Smooth muscle cell of the brain vasculature (primary cell): ENCODE measurements at regions not wholly inside any gene's neighbourhood (a gene's known extent, or its start where the extent isn't known, plus 50 kb on each side); places are given as distances from the start of the nearest gene placed in this dataset.
"Not testable (repeated sequence)": the region's sequence is repeated elsewhere in the genome, so short reads cannot be mapped to it uniquely, and the experiment has no call there.

Experiments used
- DNase-seq: peaks from one replicate; pipeline ENCODE4 v3.0.0-alpha.2; 2012; ENCODE audit warnings: low read depth, low spot score

DNA sequence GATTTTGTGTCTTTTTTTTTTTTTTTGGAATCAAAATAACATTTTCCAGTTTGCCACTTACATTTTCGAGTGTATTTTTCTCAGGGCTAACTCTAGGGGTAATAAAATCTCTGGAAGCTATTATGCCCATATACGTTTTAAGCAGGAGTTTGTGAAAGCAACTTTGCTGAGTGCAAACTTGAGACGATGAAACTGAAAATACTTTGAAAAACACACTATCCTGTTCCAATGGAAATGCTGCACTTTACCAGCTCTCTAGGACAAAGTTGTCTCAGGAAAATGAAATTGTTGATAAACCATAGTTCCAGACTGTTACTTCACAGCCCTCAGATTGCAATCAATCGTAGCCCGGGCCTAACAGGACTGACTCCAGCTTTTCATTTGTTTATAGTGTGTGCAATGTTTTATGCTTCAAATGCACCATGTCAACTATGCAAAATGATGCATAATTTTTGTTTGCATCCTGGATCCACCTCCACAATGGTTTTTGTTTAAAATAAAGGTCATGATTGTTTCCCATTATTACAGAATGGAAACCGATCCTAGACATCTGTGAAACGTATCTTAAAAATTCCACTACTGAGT lies 220.6 kb upstream of the PKN2 start:
- no peak for DNase-seq

DNA sequence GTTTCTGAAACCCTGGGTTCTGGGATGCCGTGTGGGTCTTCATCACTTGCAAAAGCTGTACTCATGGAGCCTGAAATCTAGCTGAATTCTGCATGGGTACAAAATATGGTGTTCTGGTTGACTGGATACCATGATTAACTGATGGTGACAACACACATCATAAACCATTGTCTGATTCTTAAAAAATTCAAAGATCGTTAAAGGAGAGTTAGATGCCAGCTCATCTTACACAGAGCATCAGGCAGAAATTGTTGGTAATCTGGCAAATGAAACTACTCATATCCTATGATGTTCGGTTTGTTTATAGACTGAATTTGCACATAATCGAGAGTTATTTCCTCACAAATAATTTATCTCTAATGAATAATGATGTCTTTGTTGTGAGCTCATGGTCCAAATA lies 218.1 kb upstream of the PKN2 start:
- DNase-seq = no peak

DNA sequence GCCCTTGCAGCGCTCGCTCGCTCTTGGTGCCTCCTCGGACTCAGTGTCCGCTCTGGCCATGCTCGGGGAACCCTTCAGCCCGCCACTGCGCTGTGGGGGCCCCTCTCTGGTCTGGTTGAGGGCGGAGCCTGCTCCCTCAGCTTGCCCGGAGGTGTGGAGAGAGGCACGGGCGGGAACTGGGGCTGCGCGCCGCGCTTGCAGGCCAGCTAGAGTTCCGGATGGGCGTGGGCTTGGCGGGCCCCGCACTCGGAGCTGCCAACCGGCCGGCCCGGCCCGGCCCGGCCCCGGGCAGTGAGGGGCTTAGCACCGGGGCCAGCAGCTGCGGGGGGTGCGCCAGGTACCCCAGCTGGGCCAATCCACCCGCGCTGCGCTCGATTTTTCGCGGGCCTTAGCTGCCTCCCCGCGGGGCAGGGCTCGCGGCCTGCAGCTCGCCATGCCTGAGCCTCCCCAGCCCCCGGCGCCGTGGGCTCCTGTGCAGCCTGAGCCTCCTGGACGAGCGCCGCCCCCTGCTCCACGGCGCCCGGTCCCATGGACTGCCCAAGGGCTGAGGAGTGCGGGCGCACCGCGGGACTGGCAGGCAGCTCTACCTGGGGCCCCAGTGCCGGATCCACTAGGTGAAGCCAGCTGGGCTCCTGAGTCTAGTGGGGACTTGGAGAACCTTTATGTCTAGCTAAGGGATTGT lies 217.0 kb upstream of the PKN2 start:
- DNase-seq = no peak

DNA sequence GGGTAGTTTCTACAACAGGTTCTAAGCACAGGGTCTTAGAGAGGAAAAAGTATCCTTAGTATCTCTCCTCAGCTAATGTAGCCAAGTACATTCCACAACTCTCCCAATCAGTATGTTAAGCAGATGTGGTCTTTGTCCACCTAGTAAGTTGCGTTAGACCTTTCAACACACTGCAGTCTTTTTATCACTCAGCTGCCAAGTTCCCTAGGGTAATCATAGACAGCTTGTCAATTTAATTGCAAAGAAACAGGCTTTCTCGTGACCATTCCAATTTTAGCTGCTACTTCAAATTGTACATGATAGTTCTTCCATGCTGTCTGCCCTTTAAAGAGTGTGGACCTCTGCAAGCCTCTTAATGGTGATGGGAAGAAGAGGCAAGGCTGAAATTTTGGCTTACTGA lies 211.8 kb upstream of the PKN2 start:
- DNase-seq = no peak

DNA sequence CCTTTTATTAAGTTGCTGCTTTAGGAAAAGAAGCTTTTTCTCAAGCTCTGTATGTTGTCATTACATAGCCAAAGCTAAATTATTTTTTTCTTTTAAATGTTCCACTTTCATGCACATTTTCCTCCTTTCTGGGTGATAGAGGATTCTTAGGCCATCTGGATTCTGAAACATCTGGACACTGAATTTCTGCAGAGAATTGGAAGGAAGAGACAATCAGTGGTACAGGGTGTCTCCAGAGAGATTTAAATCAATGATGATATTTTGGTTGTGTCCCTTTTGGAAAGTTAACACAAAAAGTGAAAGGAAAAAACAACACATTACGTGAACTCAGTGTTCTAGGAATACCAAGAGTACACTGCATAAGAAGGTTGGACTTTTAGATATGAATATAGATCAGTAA lies 211.4 kb upstream of the PKN2 start:
- no peak for DNase-seq

DNA sequence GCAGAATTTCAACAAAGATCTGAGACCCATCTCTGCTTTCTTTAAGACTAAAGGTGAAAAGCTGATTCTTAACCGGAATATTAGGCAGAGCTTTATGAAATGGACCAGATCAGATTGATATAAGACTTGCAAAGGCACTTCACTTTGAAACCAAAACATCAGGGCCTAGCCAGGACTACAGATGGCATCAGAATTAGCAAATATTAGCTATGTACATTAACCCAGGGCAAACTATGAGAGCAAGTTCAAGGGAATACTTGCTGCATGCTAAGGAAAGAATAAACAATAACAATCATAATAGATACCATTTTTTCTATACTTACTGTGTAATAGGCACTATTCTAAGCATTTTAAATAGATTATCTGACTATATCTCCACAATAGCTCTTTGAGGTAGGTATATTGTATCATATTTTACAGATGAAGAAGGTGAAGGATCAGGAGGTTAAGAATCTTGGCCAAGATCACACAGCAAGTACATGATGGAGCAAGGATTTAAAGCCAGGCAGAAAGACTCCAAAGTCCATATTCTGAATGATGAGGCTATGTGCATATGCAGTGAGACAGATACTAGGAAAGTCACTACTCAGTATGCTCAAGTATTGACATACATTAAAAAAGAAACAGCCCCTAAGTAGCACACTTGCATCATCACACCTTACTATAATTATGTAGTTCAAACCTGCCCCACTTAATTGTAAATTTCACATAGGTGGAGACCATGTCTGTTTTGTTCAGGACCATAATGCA lies 209.3 kb upstream of the PKN2 start:
- DNase-seq = no peak

DNA sequence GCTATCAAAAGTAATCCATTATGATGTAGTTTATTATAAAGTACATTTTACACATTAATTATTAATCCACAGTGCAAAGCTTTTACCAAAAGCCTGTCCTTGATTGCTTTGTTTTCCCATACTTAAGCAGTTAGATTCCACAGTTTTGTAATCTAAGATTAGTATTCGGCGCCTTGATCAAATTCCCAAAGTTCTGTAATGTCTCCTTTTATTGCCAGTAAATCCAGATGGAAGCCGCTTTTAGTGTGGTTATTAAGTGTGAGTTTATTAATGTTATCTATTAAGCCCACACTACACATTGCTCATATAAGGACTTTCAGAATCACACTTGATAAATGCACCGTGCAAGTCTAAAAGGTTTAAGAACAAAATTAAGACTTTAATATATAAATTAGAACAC lies 199.2 kb upstream of the PKN2 start:
- no peak for DNase-seq

DNA sequence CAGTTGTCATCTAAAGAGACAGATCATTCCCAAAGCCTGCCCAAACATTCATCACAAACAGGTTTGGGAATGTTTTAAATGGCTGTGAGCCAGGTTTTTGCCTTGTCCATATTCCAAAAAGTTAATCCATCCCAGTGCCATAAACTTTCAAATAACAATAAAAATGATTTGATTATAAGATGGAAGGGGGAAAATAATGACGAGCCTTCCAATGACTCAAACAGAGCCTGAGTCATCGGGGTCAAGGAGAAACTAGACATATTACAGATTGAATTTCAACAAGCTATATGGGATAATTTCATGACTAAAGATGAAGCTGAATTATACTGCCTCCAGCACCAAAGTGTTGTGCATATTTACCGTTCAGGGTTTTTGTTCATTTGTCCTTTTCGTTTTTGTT lies 195.8 kb upstream of the PKN2 start:
- no peak for DNase-seq

DNA sequence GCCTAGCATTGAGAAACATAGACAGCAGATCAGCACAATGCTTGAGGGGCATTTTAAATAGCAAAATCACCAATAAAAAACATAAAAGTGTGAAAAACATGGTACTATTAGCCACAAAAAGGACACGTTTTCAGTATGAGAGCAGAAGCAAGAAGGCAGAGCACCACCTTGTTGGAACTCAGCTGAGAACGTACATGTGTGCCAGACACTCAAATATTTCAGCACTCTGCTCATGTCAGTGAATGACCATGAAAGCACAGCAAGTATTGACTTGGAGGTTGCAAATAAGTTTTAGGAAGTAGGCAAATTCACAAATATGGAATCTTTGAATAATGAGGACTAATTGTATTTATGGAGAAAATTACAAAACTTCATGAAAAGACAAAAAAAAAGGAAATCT lies 193.4 kb upstream of the PKN2 start:
- DNase-seq = no peak

DNA sequence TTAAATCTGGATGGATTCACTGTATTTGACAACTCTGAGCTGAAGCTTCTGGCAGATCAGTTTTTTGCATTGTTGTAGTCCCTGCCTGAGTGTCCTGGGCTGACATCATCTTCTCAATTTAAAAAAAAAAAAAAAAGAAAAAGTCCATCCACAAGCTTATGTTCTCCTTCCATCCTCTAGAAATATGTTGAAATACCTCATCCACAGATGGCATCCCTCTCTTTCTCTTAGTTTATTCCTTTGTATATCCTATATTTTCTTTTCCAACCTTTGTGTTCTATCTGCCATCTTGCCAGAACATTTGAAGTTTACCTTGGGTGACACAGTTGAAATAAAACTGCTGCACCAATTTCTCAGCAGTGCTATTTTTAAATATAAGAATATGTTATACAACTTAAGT lies 184.4 kb upstream of the PKN2 start:
- no peak for DNase-seq

DNA sequence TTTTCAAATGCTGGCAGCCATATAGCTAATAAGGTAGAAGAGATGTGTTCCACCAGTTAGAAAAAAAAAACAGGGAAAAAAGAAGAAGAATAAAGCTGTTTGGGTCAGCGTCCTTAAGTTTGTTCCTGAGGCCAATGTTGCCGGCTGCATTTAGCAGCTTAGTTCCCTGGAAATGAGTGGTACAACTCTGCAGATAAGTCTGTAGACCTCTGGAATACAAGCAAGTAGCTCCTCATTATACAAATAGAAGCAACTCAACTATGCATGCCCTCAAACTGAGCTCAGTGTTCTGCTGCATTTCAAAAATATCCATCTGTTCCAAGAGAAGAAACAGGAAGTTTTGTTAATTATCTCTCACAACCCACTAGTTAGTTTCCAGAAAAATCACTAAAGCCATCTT lies 181.2 kb upstream of the PKN2 start:
- no peak for DNase-seq

DNA sequence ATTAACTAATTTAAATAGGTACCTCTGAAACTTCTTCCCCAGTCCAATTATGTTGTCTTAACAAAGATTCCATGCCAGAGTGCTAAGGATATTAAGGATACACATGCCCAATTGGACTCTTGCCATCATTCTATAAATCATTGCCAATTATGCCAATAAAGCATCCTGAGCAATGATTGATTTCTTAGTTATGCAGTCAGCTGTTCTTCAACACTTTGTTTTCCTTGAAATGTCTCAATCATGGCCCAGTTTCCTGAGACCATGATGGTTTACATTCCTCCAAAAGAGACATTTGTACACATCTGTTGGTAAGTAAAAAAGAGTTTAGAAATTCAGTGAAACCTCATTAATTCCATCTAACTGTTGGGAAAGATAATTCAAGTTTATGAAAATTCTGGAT lies 180.4 kb upstream of the PKN2 start:
- DNase-seq = no peak

DNA sequence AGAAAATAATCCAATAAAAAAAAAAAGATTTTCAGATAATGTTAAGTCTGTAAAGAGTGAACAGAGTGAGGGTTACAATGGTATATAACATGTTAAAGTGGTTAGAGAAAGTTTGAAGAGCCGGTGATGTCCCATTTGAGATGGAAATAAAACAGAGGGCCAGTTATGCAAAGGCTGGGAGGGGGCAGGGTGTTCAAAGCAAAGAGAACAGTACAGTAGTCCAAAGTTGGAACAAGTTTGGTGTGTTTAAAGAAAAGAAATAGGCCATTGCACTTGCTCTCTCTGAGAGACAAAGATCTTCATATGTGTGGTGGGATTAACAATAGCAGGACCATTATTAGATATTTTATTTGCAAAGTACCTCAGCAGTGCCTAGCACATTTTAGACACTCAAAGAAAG lies 179.5 kb upstream of the PKN2 start:
- no peak for DNase-seq

DNA sequence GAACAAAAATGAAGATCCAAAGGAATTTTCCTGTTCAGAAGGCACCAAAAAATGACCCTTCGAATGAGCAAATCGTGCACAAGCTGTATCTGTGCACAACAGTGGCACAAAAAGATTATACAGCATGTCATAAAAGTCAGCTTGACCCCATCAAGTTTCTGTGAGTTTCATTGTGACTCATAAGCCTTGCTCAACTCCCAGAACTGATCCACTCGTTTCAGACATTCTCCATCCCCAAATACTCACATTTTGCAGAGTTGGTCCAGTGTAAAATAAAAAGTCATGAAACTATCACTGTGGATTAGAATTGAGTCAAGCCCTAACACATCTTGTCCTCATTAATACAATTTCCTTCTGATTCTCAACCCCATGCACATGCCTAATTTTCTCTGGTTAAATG lies 174.7 kb upstream of the PKN2 start:
- DNase-seq = no peak

DNA sequence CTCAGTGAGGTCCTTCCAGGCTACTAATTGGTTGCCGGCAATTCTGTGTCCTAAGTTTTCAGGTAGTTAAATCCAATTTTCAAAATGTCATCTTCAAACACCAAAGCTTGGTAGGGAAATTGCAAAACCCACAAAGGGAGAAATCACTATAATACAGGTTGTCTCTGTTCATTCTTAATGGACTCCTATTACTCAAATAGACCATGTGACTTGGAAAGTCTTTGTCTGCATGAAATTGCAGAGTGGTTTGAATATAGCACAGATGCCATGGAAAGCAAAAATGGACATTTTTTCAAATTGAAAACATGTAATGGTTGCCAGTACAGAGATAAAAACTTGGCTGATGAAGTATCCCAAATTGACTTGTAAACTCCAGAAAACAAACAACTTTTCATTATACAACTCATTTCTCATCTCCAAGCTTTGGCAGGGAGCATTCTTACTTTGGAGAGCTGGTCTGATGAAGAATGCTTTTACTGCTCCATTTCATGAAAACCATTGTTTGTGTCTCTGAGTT lies 169.5 kb upstream of the PKN2 start:
- no peak for DNase-seq

DNA sequence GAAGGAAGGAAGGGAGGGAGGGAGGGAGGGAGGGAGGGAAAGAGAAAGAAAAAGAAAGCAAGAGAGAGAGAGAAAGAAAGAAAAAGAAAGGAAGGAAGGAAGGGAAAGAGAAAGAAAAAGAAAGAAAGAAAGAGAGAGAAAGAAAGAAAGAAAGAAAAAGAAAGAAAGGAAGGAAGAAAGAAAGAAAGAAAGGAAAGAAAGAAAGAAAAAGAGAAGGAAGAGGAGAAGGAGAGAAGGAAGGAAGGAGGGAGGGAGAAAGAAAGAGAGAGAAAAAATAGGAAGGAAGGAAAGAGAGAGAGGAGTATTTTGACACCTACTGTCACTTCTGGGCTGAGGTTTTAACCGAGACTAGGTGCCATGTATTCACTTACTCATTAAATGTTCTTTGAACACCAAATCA lies 166.6 kb upstream of the PKN2 start:
- DNase-seq = not testable (repeated sequence)

DNA sequence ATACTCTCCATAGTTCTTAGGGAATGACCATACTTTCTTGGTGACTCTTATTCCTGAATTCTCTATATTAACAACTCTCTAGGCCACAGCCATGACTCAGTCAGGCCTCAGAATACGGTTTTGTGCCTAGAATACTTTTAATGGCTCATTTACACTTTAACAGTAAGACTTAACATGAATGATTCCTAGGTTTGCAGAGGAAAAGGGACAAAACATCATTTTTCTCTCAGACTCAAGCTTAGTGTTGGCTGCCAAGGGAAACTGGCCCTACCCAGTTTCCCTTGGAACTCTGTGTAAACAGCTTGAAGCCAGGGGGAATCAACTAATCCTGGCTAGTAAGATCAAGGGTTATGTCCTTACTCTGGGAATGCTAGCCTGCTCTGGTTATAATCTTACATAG lies 164.9 kb upstream of the PKN2 start:
- no peak for DNase-seq

DNA sequence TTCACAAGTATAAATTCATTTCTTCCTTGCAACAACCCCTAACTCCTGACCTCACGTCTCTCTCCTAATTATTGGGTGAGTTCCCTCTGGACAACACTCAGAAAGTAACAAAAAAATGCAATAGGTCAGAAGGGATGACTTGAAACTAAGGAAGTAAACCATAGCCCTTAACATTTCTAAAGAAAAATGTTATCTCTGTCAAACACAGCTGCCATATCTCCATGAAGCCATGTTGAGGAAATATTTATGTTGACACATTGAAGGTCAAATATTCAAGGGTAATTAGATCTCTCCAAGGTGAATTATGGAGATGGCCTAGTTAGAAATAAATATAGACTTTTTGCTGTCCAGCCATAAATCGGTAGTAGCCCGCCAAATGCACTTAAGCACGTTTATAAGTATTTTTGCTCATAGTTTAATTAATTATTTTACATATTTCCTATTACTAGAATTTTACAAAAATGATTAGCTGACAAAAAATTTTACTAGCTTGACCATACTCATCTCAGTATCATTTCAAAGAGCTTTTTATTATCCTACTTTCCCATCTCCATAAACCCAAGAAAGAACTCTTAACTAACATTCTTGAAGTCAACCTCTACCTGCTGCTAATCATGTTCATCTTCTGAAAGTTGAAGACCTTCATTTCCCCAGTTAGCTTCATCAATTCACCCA lies 160.1 kb upstream of the PKN2 start:
- no peak for DNase-seq

DNA sequence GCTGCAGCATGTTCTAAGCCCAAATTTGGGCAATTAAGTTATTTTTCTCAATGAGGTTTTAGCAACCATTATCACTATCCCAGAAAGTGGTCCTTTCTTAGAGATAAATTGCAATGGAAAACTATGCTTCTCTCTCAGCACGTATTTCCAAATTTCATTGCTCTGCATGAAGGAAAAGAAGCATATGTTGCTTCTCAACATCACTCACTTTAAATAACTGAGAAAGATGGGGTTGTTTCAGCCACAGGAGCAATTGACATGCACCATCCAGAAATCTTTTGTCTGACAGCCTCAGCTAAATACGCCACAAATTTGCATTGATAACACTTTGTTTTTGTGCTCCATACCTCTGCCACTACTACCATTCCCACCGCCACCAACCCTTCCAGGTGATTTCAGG lies 157.6 kb upstream of the PKN2 start:
- no peak for DNase-seq

DNA sequence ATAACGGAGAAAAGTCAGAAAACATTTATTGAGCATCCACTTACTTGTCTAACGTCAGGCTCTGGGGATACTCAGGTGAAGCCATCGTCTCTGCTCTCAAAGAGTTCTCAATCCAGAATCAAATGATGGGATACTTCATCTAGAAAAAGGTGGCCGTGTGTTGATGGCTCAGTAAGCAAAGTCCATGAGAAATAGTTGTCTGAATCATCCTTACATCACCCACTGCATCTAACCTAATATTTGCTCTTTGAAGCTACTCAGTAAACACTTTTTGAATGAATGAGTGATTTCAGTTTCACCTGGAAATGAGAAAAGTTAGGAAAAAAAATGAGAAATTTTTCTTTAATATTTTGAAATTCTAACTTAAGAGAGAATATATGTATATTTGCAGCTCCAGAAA lies 155.3 kb upstream of the PKN2 start:
- no peak for DNase-seq

DNA sequence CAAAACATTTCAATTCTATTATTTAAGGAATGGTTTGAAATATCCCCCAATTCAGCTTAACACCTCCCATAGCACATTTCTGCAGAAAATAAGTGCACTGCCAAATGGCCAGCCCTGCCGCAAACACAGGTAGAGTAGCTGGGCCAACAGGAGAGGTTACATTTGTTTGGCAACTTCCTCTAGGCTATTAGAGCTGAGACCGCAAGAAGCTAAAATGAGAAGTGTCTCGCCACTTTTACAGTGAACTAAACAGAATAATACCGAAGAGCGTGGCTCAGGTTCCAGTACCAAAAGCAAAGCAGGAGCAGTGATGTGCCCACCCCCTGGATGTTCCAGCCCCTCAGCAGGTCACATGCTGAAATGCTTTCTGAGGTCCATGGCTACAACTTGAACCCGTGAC lies 154.5 kb upstream of the PKN2 start:
- no peak for DNase-seq

DNA sequence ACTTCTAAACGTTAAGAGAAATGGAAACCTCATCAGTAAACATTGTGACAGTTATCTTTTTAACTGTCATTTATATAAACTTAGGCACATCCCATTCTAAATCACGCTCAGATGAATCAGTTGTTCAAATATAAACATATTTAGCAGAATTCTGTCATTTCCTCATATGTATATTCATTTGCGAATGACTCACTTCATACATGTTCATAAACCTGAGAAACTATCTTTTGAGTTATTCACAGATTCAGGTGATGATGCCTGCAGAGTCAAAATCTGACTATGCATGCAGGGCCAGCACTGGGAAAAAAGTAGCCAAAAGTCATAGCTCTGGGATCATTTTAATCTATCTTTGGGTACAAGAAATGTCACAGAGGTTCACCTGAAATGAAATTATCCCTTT lies 153.8 kb upstream of the PKN2 start:
- no peak for DNase-seq

DNA sequence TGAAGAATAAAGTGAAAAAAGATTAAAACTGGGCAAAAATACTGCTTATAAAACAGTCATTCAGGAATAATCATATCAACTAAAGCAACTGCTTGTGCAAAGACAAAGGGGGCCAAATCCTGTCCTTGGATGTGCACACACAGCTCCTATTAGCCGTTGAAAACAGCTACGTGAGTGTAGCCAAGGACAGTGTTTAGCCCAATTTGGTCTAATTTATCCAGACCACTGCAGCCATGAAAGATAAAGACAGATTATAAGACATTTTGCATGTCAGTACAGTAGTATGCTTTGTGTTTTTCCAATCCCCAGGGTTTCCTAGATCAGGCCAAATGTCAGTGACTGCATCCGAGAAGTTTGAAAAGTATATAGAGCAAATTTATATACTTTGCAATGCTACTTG lies 146.3 kb upstream of the PKN2 start:
- DNase-seq = no peak
